Astrocyte (in vitro differentiated cells and primary cell): ENCODE measurements at regions not wholly inside any gene's neighbourhood (a gene's known extent, or its start where the extent isn't known, plus 50 kb on each side); places are given as distances from the start of the nearest gene placed in this dataset.
"Not testable (repeated sequence)": the region's sequence is repeated elsewhere in the genome, so short reads cannot be mapped to it uniquely, and the experiment has no call there.

Source experiments
- DNase-seq: peaks from one replicate; pipeline ENCODE4 v3.0.0-alpha.2; 2010; ENCODE audit warnings: low read depth
- FAIRE-seq: peaks from 2 replicates; lab custom pipeline; 2011; peaks lifted over from hg19 to GRCh38; lab: Jason Lieb, UNC
- H2AFZ ChIP-seq: 2 replicates; pipeline ENCODE4 v1.6.0; 2012; ENCODE audit warnings: low read depth, low read length, inconsistent platforms
- H3K27ac ChIP-seq: 2 replicates; pipeline ENCODE4 v1.5.1; 2011; ENCODE audit warnings: low read depth, low read length, inconsistent platforms
- H3K27me3 ChIP-seq: 2 replicates; pipeline ENCODE4 v1.6.0; 2011; ENCODE audit warnings: low read length, inconsistent platforms; ENCODE audit not compliant: insufficient read depth
- H3K36me3 ChIP-seq: 2 replicates; pipeline ENCODE4 v1.5.1; 2011; ENCODE audit warnings: low read length, inconsistent platforms; ENCODE audit not compliant: insufficient read depth
- H3K4me1 ChIP-seq: 2 replicates; pipeline ENCODE4 v1.5.1; 2011; ENCODE audit warnings: low read length, inconsistent platforms; ENCODE audit not compliant: insufficient read depth
- H3K4me2 ChIP-seq: 2 replicates; pipeline ENCODE4 v1.6.0; 2012; ENCODE audit warnings: low read length, inconsistent platforms
- H3K4me3 ChIP-seq: 2 replicates; pipeline ENCODE4 v1.5.1; 2011; ENCODE audit warnings: low read depth, mild to moderate bottlenecking, low read length, inconsistent platforms; ENCODE audit not compliant: insufficient read depth
- H3K79me2 ChIP-seq: 2 replicates; pipeline ENCODE4 v1.6.0; 2012; ENCODE audit warnings: mild to moderate bottlenecking, low read length, inconsistent platforms; ENCODE audit not compliant: insufficient read depth
- H3K9ac ChIP-seq: 2 replicates; pipeline ENCODE4 v1.6.0; 2012; ENCODE audit warnings: mild to moderate bottlenecking, low read length, inconsistent platforms
- H3K9me3 ChIP-seq: 2 replicates; pipeline ENCODE4 v1.5.1; 2012; ENCODE audit warnings: low read depth, mild to moderate bottlenecking, low read length, inconsistent platforms; ENCODE audit not compliant: insufficient read depth
- H4K20me1 ChIP-seq: 2 replicates; pipeline ENCODE4 v1.6.0; 2012; ENCODE audit warnings: low read length, inconsistent platforms; ENCODE audit not compliant: insufficient read depth
- H3K27ac Mint-ChIP-seq: one replicate; pipeline ENCODE4 v1.8.0; 2021; ENCODE audit warnings: mild to moderate bottlenecking, mixed read lengths; ENCODE audit not compliant: unreplicated experiment
- H3K27me3 Mint-ChIP-seq: one replicate; pipeline ENCODE4 v1.8.0; 2021; ENCODE audit warnings: low read depth, mixed read lengths; ENCODE audit not compliant: unreplicated experiment
- H3K36me3 Mint-ChIP-seq: one replicate; pipeline ENCODE4 v1.8.0; 2021; ENCODE audit warnings: low read depth, mixed read lengths; ENCODE audit not compliant: unreplicated experiment
- H3K4me1 Mint-ChIP-seq: one replicate; pipeline ENCODE4 v1.8.0; 2021; ENCODE audit warnings: low read depth, mixed read lengths; ENCODE audit not compliant: unreplicated experiment
- H3K4me3 Mint-ChIP-seq: one replicate; pipeline ENCODE4 v1.8.0; 2021; ENCODE audit warnings: mild to moderate bottlenecking, moderate library complexity, mixed read lengths; ENCODE audit not compliant: unreplicated experiment
- H3K9me3 Mint-ChIP-seq: one replicate; pipeline ENCODE4 v1.8.0; 2021; ENCODE audit warnings: mild to moderate bottlenecking, mixed read lengths; ENCODE audit not compliant: unreplicated experiment
- EZH2 ChIP-seq: IDR thresholded peaks from 2 replicates; pipeline ENCODE4 v1.6.1; 2012; ENCODE audit warnings: mild to moderate bottlenecking, low read length, inconsistent platforms; ENCODE audit not compliant: insufficient read depth
- TF ChIP-seq, protein P1 (sequence below): IDR thresholded peaks from 2 replicates; pipeline ENCODE4 v1.5.1; 2011; ENCODE audit warnings: low read depth, mild to moderate bottlenecking, inconsistent platforms, low read length, moderate library complexity; ENCODE audit not compliant: insufficient read depth

DNA sequence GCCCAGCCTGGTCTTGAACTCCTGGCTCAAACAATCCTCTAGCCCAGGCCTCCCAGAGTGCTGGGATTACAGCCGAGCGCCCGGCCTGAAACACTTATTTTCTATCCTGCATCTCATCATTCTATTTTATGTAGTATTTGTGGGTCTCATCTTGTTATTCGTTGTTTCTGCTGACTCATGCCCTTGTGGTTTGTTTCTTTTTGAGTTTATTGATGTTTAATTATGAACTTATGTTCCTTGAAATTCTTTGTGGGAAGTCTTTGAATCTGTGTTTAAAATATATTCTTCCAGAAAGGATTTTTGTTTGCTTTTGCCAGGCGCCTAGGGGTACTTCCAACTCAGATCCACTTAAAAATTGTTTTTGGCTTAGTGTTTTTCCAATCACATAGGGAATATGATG is 78.3 kb upstream of the C15orf39 start:
- H3K79me2 ChIP-seq: no peaks in the 10 kb centered on the region
- Mint-ChIP-seq H3K9me3 (peaks cover 1% of the 10 kb centered on the region), H3K4me3 (no peak overlapping the region), H3K27me3 (peaks cover 2% of the 10 kb centered on the region), H3K36me3 (no peaks in the 10 kb centered on the region), H3K4me1 (peaks cover 3% of the 10 kb centered on the region), H3K27ac (no peak overlapping the region)
- FAIRE-seq (no peak), DNase-seq (peak; percentile 84)
- H4K20me1 ChIP-seq: no peaks in the 10 kb centered on the region
- H3K4me1 ChIP-seq: peaks cover 5% of the 10 kb centered on the region
- no peak for TF ChIP-seq EZH2
- TF ChIP-seq, protein P1, sequence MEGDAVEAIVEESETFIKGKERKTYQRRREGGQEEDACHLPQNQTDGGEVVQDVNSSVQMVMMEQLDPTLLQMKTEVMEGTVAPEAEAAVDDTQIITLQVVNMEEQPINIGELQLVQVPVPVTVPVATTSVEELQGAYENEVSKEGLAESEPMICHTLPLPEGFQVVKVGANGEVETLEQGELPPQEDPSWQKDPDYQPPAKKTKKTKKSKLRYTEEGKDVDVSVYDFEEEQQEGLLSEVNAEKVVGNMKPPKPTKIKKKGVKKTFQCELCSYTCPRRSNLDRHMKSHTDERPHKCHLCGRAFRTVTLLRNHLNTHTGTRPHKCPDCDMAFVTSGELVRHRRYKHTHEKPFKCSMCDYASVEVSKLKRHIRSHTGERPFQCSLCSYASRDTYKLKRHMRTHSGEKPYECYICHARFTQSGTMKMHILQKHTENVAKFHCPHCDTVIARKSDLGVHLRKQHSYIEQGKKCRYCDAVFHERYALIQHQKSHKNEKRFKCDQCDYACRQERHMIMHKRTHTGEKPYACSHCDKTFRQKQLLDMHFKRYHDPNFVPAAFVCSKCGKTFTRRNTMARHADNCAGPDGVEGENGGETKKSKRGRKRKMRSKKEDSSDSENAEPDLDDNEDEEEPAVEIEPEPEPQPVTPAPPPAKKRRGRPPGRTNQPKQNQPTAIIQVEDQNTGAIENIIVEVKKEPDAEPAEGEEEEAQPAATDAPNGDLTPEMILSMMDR: no peak
- H3K27me3 ChIP-seq: no peaks in the 10 kb centered on the region
- H3K36me3 ChIP-seq: no peaks in the 10 kb centered on the region
- H3K4me2 ChIP-seq: peak overlapping the region; percentile 14
- H2AFZ ChIP-seq: no peak overlapping the region
- H3K27ac ChIP-seq: no peak overlapping the region
- H3K4me3 ChIP-seq: no peak overlapping the region
- H3K9me3 ChIP-seq: no peaks in the 10 kb centered on the region
- no peak overlapping the region for H3K9ac ChIP-seq

GRCh38 chr15:75124278-75124677 is 77.4 kb upstream of the C15orf39 start:
- H3K4me3 Mint-ChIP-seq, DNase-seq: not testable (repeated sequence)

DNA sequence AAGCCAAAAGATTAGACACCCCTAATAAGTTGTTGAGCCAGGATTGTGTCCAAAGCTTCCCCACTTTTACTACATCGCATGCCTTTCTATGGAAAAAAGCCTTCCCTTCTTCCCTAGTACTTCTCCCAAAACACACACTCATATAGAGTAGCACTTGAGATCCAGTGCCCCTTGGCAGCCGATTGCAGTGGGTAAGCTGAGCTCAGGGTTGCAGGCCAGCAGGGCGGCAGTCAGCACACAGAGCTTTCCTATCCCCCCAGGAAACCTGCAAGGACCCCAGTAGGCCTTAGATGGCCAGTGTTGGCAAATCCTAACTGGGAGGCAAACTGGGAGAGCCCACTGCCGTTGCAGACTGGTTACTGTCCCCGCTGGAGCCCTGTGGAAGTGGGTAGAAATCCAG is 75.7 kb upstream of the C15orf39 start:
- H3K27me3 Mint-ChIP-seq: peaks cover 2% of the 10 kb centered on the region
- H3K4me1 ChIP-seq: peaks cover 5% of the 10 kb centered on the region
- no peak overlapping the region for H3K27ac ChIP-seq
- peaks cover 2% of the 10 kb centered on the region for H3K9me3 Mint-ChIP-seq
- no peak overlapping the region for H3K27ac Mint-ChIP-seq
- no peak overlapping the region for H3K9ac ChIP-seq
- no peak for FAIRE-seq
- H3K9me3 ChIP-seq: no peaks in the 10 kb centered on the region
- H3K4me2 ChIP-seq: no peak overlapping the region
- no peak for DNase-seq
- H3K4me3 Mint-ChIP-seq: no peak overlapping the region
- no peak overlapping the region for H3K4me3 ChIP-seq
- no peaks in the 10 kb centered on the region for H3K36me3 Mint-ChIP-seq
- H4K20me1 ChIP-seq: no peaks in the 10 kb centered on the region
- no peak for TF ChIP-seq EZH2
- TF ChIP-seq, protein P1: no peak
- no peaks in the 10 kb centered on the region for H3K79me2 ChIP-seq
- peaks cover under 1% of the 10 kb centered on the region for H3K4me1 Mint-ChIP-seq
- H2AFZ ChIP-seq: no peak overlapping the region
- no peaks in the 10 kb centered on the region for H3K36me3 ChIP-seq
- no peaks in the 10 kb centered on the region for H3K27me3 ChIP-seq

More at GRCh38 chr15:75124278-75124677, 77.4 kb upstream of the C15orf39 start:
- H3K79me2 ChIP-seq, H3K9ac ChIP-seq, H3K27me3 Mint-ChIP-seq, H3K9me3 ChIP-seq, H3K27ac Mint-ChIP-seq, H3K27me3 ChIP-seq, H3K4me3 ChIP-seq, H3K9me3 Mint-ChIP-seq, FAIRE-seq, H3K36me3 Mint-ChIP-seq, H3K4me2 ChIP-seq, H4K20me1 ChIP-seq, H3K4me1 Mint-ChIP-seq, H2AFZ ChIP-seq, H3K36me3 ChIP-seq, H3K27ac ChIP-seq, H3K4me1 ChIP-seq: not testable (repeated sequence)
